ENCODE measurements at regions not wholly inside any gene's neighbourhood (a gene's known extent, or its start where the extent isn't known, plus 50 kb on each side); places are given as distances from the start of the nearest gene placed in this dataset.
A peak's percentile ranks its signal among the peaks of the same experiment; 100 is the strongest.

GRCh38 chr5:145365464-145365863 is 469.7 kb downstream of the PRELID2 start:
- Histone ChIP-seq H3K4me3 (no peak overlapping the region), H3K27ac (no peak overlapping the region), H3K36me3 (no peaks in the 10 kb centered on the region), H3K9me3 (peaks cover 0 to 15% (median 3%) of the 10 kb centered on the region in 4 donors), H3K27me3 (no peaks in the 10 kb centered on the region), H3K4me1 (no peaks in the 10 kb centered on the region)
- no peak for DNase-seq
- intact Hi-C loops (cut with DNase I; ENCODE audit: low total_unique reads), result no loop called here
- WGBS, 5 donors, result 73 to 82% (median 78%) methylated on average over 3 of the region's 3 CpGs
- TF ChIP-seq CTCF (IDR thresholded peaks at IDR 0.05) (no peak), EP300 (IDR thresholded peaks at IDR 0.05) (no peak), POLR2AphosphoS5 (IDR thresholded peaks at IDR 0.05) (no peak)

GRCh38 chr5:145362266-145362665 is 472.9 kb downstream of the PRELID2 start:
- intact Hi-C loops (cut with DNase I; ENCODE audit: low total_unique reads), result no loop called here
- DNase-seq, result no peak
- Histone ChIP-seq H3K27ac (no peak overlapping the region), H3K27me3 (no peaks in the 10 kb centered on the region), H3K4me3 (no peak overlapping the region), H3K36me3 (no peaks in the 10 kb centered on the region), H3K4me1 (no peaks in the 10 kb centered on the region), H3K9me3 (peaks cover 0 to 11% (median 3%) of the 10 kb centered on the region in 4 donors)
- WGBS, 5 donors, result 64 to 75% (median 70%) methylated on average over 2 of the region's 2 CpGs
- TF ChIP-seq EP300 (IDR thresholded peaks at IDR 0.05), result no peak
- TF ChIP-seq POLR2AphosphoS5 (IDR thresholded peaks at IDR 0.05), result no peak

GRCh38 chr5:145360936-145361335 is 474.2 kb downstream of the PRELID2 start:
- H3K4me1 ChIP-seq, result no peaks in the 10 kb centered on the region
- no peak for TF ChIP-seq EP300 (IDR thresholded peaks at IDR 0.05)
- no peak for TF ChIP-seq POLR2AphosphoS5 (IDR thresholded peaks at IDR 0.05)
- TF ChIP-seq CTCF (IDR thresholded peaks at IDR 0.05), result no peak
- no peak for TF ChIP-seq POLR2A (IDR thresholded peaks at IDR 0.05)
- no peaks in the 10 kb centered on the region for H3K36me3 ChIP-seq
- peaks cover 0 to 13% (median 3%) of the 10 kb centered on the region in 4 donors for H3K9me3 ChIP-seq
- no peaks in the 10 kb centered on the region for H3K27me3 ChIP-seq
- no peak overlapping the region for H3K4me3 ChIP-seq
- no peak overlapping the region for H3K27ac ChIP-seq
- DNase-seq, result no peak
- intact Hi-C loops (cut with DNase I; ENCODE audit: low total_unique reads), result no loop called here

GRCh38 chr5:145350513-145350912 is 484.6 kb downstream of the PRELID2 start:
- H3K27me3 ChIP-seq, result no peaks in the 10 kb centered on the region
- 88 to 95% (median 90%) methylated on average over 1 of the region's 1 CpG for WGBS, 5 donors
- H3K27ac ChIP-seq, result no peak overlapping the region
- H3K9me3 ChIP-seq, result no peaks in the 10 kb centered on the region
- H3K4me3 ChIP-seq, result no peak overlapping the region
- TF ChIP-seq POLR2A (IDR thresholded peaks at IDR 0.05), result no peak
- intact Hi-C loops (cut with DNase I; ENCODE audit: low total_unique reads), result no loop called here
- peaks cover 0 to 12% (median 5%) of the 10 kb centered on the region in 4 donors for H3K4me1 ChIP-seq
- H3K36me3 ChIP-seq, result no peaks in the 10 kb centered on the region
- DNase-seq, result no peak

- Histone ChIP-seq H3K4me1 (peaks cover 0 to 12% (median 5%) of the 10 kb centered on the region in 4 donors), H3K9me3 (peaks cover 0 to under 1% (median 0%) of the 10 kb centered on the region in 4 donors), H3K4me3 (no peak overlapping the region), H3K27ac (no peak overlapping the region), H3K36me3 (no peaks in the 10 kb centered on the region), H3K27me3 (no peaks in the 10 kb centered on the region)
- no peak for TF ChIP-seq POLR2AphosphoS5 (IDR thresholded peaks at IDR 0.05)
- TF ChIP-seq CTCF (IDR thresholded peaks at IDR 0.05), result peak in 2 of 7 experiments; percentile 12 to 22
- TF ChIP-seq POLR2A (IDR thresholded peaks at IDR 0.05), result no peak
- TF ChIP-seq EP300 (IDR thresholded peaks at IDR 0.05), result no peak
- 49 to 66% (median 62%) methylated on average over 4 of the region's 4 CpGs for WGBS, 5 donors
- intact Hi-C loops (cut with DNase I; ENCODE audit: low total_unique reads), result no loop called here
- DNase-seq, result peak in 1 of 2 donors; percentile 62
Observed at GRCh38 chr5:145347026-145347616, 488.0 kb downstream of the PRELID2 start.

Data from stomach (tissue), 8 donors.